ENCODE measurements at regions not wholly inside any gene's neighbourhood (a gene's known extent, or its start where the extent isn't known, plus 50 kb on each side); places are given as distances from the start of the nearest gene placed in this dataset.

DNA sequence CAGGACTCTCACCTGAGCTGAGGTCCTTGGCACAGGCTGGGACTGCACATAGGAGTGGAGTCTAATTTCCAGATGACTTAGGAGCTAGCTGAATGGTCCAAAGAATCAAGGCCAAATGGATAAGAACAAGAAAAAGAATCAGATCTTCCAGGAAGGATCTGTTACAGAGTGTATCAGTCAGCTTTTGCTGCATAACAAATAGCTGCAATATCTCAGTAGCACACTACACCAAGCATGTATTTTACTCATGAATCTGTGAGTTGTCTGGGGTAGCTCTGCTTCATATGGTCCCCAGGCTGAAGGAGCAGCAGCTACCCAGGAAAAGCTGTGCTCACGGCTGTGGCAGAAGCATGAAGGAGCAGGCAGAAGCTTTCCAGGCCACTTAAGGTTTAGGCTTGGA is 60.6 kb upstream of the LOXL4 start:
- TF ChIP-seq, protein P1, sequence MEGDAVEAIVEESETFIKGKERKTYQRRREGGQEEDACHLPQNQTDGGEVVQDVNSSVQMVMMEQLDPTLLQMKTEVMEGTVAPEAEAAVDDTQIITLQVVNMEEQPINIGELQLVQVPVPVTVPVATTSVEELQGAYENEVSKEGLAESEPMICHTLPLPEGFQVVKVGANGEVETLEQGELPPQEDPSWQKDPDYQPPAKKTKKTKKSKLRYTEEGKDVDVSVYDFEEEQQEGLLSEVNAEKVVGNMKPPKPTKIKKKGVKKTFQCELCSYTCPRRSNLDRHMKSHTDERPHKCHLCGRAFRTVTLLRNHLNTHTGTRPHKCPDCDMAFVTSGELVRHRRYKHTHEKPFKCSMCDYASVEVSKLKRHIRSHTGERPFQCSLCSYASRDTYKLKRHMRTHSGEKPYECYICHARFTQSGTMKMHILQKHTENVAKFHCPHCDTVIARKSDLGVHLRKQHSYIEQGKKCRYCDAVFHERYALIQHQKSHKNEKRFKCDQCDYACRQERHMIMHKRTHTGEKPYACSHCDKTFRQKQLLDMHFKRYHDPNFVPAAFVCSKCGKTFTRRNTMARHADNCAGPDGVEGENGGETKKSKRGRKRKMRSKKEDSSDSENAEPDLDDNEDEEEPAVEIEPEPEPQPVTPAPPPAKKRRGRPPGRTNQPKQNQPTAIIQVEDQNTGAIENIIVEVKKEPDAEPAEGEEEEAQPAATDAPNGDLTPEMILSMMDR (IDR thresholded peaks at IDR 0.05) = no peak
- no peak for TF ChIP-seq POLR2A (IDR thresholded peaks at IDR 0.05)
- TF ChIP-seq EP300 (IDR thresholded peaks at IDR 0.05) = no peak
- no peak for TF ChIP-seq POLR2AphosphoS5 (IDR thresholded peaks at IDR 0.05)

Measured in sigmoid colon (tissue), 4 donors.